ENCODE measurements at regions not wholly inside any gene's neighbourhood (a gene's known extent, or its start where the extent isn't known, plus 50 kb on each side); places are given as distances from the start of the nearest gene placed in this dataset.

GRCh38 chr6:141095308-141095707 is 1037.4 kb upstream of the GJE1 start:
- TF ChIP-seq CTCF (IDR thresholded peaks at IDR 0.05; ENCODE audit: insufficient read depth, low read depth, low read length) (no peak), EZH2 (IDR thresholded peaks at IDR 0.05; ENCODE audit: insufficient read depth, low read length) (no peak)
